ENCODE measurements at regions not wholly inside any gene's neighbourhood (a gene's known extent, or its start where the extent isn't known, plus 50 kb on each side); places are given as distances from the start of the nearest gene placed in this dataset.
A peak's percentile ranks its signal among the peaks of the same experiment; 100 is the strongest.

GRCh38 chr3:99548674-99549073, 89.7 kb upstream of the COL8A1 start:
- no peak for TF ChIP-seq POLR2A (IDR thresholded peaks at IDR 0.05)
- intact Hi-C loops (cut with DNase I; ENCODE audit: low total_unique reads) = no loop called here

GRCh38 chr3:99545941-99546580, 92.3 kb upstream of the COL8A1 start:
- DNase-seq (ENCODE audit: low spot score in 2 of 2) = no peak
- intact Hi-C loops (cut with DNase I; ENCODE audit: low total_unique reads) = no loop called here
- WGBS, 2 donors = 28 to 29% methylated on average over 3 of the region's 3 CpGs
- no peak overlapping the region for H3K4me3 ChIP-seq (ENCODE audit: low read depth, poor library complexity, severe bottlenecking)
- TF ChIP-seq POLR2A (IDR thresholded peaks at IDR 0.05) = no peak
- TF ChIP-seq CTCF (IDR thresholded peaks at IDR 0.05) = no peak

More at GRCh38 chr3:99548674-99549073, 89.7 kb upstream of the COL8A1 start:
- no peak for DNase-seq (ENCODE audit: low spot score in 2 of 2)
- no peak overlapping the region for H3K4me3 ChIP-seq (ENCODE audit: low read depth, poor library complexity, severe bottlenecking)
- WGBS, 2 donors = 29 to 42% methylated on average over 1 of the region's 1 CpG

DNA sequence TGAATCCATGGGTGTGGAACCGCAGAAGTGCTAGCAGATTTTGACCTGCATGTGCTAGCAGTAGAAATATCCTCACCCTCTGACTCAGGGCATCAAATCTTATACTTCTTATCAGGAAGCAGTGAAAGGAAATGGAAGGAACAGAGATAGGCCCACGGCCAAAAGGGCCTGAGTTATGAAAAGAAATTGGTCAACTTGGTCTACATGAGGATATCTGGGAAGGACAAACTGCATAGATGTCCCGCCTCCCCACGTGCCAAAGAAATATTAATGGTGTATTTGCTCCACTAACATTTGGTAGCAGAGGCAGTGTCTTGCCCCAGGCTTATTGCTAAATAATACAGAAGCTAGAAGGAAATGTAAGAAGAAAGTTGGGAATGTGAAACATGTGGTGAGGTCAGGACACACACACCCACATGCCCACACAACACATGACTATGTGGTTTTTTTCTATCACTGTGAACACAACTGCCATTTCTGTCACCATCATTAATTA, 93.6 kb upstream of the COL8A1 start:
- peak in 1 of 2 donors; percentile 27 for DNase-seq (ENCODE audit: low spot score in 2 of 2)

GRCh38 chr3:99543796-99544195, 94.6 kb upstream of the COL8A1 start:
- intact Hi-C loops (cut with DNase I; ENCODE audit: low total_unique reads) = no loop called here
- no peak for TF ChIP-seq CTCF (IDR thresholded peaks at IDR 0.05)
- no peak for TF ChIP-seq POLR2A (IDR thresholded peaks at IDR 0.05)
- 0 to 10% methylated on average over 1 of the region's 1 CpG for WGBS, 2 donors
- no peak for DNase-seq (ENCODE audit: low spot score in 2 of 2)
- H3K4me3 ChIP-seq (ENCODE audit: low read depth, poor library complexity, severe bottlenecking) = no peak overlapping the region

More for the DNA sequence above, 93.6 kb upstream of the COL8A1 start:
- H3K4me3 ChIP-seq (ENCODE audit: low read depth, poor library complexity, severe bottlenecking) = no peak overlapping the region
- WGBS, 2 donors = 30 to 49% methylated on average over 4 of the region's 4 CpGs
- no peak for TF ChIP-seq POLR2A (IDR thresholded peaks at IDR 0.05)
- no peak for TF ChIP-seq CTCF (IDR thresholded peaks at IDR 0.05)
- intact Hi-C loops (cut with DNase I; ENCODE audit: low total_unique reads) = no loop called here

- WGBS, 2 donors = 63 to 68% methylated on average over 4 of the region's 4 CpGs
- no peak for DNase-seq (ENCODE audit: low spot score in 2 of 2)
- TF ChIP-seq CTCF (IDR thresholded peaks at IDR 0.05) (no peak), POLR2A (IDR thresholded peaks at IDR 0.05) (no peak)
- no peak overlapping the region for H3K4me3 ChIP-seq (ENCODE audit: low read depth, poor library complexity, severe bottlenecking)
- intact Hi-C loops (cut with DNase I; ENCODE audit: low total_unique reads) = no loop called here
These were observed 95.5 kb upstream of the COL8A1 start for GRCh38 chr3:99542767-99543518.

GRCh38 chr3:99541181-99541580, 97.2 kb upstream of the COL8A1 start:
- no peak overlapping the region for H3K4me3 ChIP-seq (ENCODE audit: low read depth, poor library complexity, severe bottlenecking)
- intact Hi-C loops (cut with DNase I; ENCODE audit: low total_unique reads) = no loop called here
- TF ChIP-seq POLR2A (IDR thresholded peaks at IDR 0.05) = no peak
- TF ChIP-seq CTCF (IDR thresholded peaks at IDR 0.05) = no peak
- WGBS, 2 donors = 98% methylated on average over 1 of the region's 1 CpG
- DNase-seq (ENCODE audit: low spot score in 2 of 2) = no peak
